Loucy (cell line): ENCODE measurements at regions not wholly inside any gene's neighbourhood (a gene's known extent, or its start where the extent isn't known, plus 50 kb on each side); places are given as distances from the start of the nearest gene placed in this dataset.

ENCODE experiments used
- CTCF ChIP-seq: fragments of 200-600 bp; sonication (generic); conservative IDR thresholded peaks from 2 replicates; pipeline ENCODE4 v1.5.1; 2014; ENCODE audit warnings: mild to moderate bottlenecking, antibody characterized with exemption, low read length
- EZH2phosphoT487 ChIP-seq: fragments of 200-600 bp; IDR thresholded peaks from 2 replicates; pipeline ENCODE4 v1.6.1; 2018; ENCODE audit warnings: antibody characterized with exemption, mild to moderate bottlenecking, moderate library complexity, borderline replicate concordance

GRCh38 chr5:17001428-17001827 is 65.3 kb upstream of the MYO10 start:
- no peak for TF ChIP-seq CTCF
- no peak for TF ChIP-seq EZH2phosphoT487
